ENCODE measurements at regions not wholly inside any gene's neighbourhood (a gene's known extent, or its start where the extent isn't known, plus 50 kb on each side); places are given as distances from the start of the nearest gene placed in this dataset.

DNA sequence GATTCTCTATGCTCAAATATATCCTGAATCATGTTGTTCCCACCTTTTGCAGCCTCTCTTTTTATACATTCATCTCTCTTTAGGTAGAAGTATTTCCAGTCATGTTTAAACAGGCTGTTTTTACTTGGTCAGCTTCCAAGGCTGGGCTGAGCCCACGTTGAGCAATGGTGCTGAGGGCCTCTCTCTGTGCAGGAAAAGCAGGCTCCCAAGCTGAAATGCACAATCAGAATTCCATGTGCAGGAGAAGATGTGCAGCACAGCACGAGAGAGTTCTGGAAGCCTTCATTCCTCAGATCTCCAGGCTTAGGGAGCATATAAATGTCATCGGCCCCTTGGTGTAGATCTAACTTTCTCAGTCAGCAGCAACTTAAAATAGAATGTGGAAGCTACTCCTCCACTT lies 588.5 kb downstream of the TNS3 start:
- DNase-seq = peak; percentile 21 to 25
- intact Hi-C loops (cut with DNase I) = no loop called here
- H3K36me3 ChIP-seq = no peaks in the 10 kb centered on the region
- no peaks in the 10 kb centered on the region for H3K27me3 ChIP-seq
- H3K4me3 ChIP-seq (replicated peaks in 1 of 3) = no peak overlapping the region
- peaks cover 0 to 3% of the 10 kb centered on the region in 2 donors for H3K4me1 ChIP-seq
- H3K9me3 ChIP-seq = no peaks in the 10 kb centered on the region
- 44 to 52% methylated on average over 3 of the region's 3 CpGs for WGBS, 2 donors
- H3K27ac ChIP-seq = no peak overlapping the region
- TF ChIP-seq CTCF (IDR thresholded peaks at IDR 0.05) (no peak), POLR2A (IDR thresholded peaks at IDR 0.05) (no peak)

DNA sequence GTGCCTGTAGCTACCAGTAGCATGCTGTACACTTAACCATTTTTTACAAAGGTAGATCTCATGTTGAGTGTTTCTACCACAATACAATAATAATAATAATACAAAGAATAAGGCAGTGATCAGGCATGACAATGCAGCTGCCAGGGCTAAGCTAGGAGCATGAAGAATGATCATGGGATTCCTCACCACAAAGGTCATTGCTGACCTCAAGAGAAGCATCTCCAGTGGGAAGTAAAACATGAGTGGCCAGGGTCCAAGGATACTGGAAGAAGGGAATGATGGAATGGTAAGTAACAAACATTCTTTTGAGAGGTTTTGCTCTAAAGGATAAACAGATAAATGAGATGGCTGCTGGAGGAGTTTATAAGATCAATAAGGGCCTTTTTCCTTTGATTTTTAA lies 591.1 kb downstream of the TNS3 start:
- H3K27me3 ChIP-seq = no peaks in the 10 kb centered on the region
- intact Hi-C loops (cut with DNase I) = no loop called here
- no peak for DNase-seq
- H3K9me3 ChIP-seq = no peaks in the 10 kb centered on the region
- TF ChIP-seq CTCF (IDR thresholded peaks at IDR 0.05) (no peak), POLR2A (IDR thresholded peaks at IDR 0.05) (no peak)
- no peaks in the 10 kb centered on the region for H3K36me3 ChIP-seq
- peaks cover 0 to 3% of the 10 kb centered on the region in 2 donors for H3K4me1 ChIP-seq
- no peak overlapping the region for H3K27ac ChIP-seq
- no peak overlapping the region for H3K4me3 ChIP-seq (replicated peaks in 1 of 3)

DNA sequence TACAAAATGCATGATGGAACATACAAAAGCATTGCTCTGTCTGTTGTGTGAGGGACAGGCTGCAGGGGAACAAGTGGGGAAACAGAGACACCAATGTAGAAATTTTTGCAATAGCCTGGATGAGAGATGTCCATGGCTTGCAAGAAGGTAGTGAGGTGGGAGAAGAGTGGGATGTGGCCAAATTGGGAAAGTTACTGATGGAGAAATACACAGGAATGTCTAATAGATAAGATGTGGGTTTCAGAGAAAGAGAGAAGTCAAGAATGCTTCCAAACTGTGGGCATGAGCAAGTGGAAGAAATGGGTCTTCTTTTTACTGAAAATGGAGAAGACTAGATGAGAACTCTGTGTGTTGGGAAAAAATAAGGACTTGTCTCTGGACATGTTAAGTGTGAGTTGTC lies 592.7 kb downstream of the TNS3 start:
- peaks cover 0 to 3% of the 10 kb centered on the region in 2 donors for H3K4me1 ChIP-seq
- no peaks in the 10 kb centered on the region for H3K9me3 ChIP-seq
- DNase-seq = no peak
- H3K27me3 ChIP-seq = no peaks in the 10 kb centered on the region
- H3K27ac ChIP-seq = no peak overlapping the region
- intact Hi-C loops (cut with DNase I) = no loop called here
- H3K36me3 ChIP-seq = no peaks in the 10 kb centered on the region
- TF ChIP-seq POLR2A (IDR thresholded peaks at IDR 0.05) = no peak
- no peak for TF ChIP-seq CTCF (IDR thresholded peaks at IDR 0.05)
- no peak overlapping the region for H3K4me3 ChIP-seq (replicated peaks in 1 of 3)

GRCh38 chr7:46982928-46983327 lies 599.0 kb downstream of the TNS3 start:
- Histone ChIP-seq H3K9me3 (no peaks in the 10 kb centered on the region), H3K4me1 (peaks cover 10 to 16% of the 10 kb centered on the region in 2 donors), H3K36me3 (no peaks in the 10 kb centered on the region), H3K27me3 (no peaks in the 10 kb centered on the region), H3K27ac (peak overlapping the region; percentile 50 to 66 (median 60)), H3K4me3 (replicated peaks in 1 of 3) (no peak overlapping the region)
- DNase-seq = peak; percentile 84 to 88
- TF ChIP-seq CTCF (IDR thresholded peaks at IDR 0.05) = no peak
- no peak for TF ChIP-seq POLR2A (IDR thresholded peaks at IDR 0.05)
- 33 to 46% methylated on average over 8 of the region's 8 CpGs for WGBS, 2 donors
- intact Hi-C loops (cut with DNase I) = no loop called here

- Histone ChIP-seq H3K27me3 (no peaks in the 10 kb centered on the region), H3K36me3 (no peaks in the 10 kb centered on the region), H3K9me3 (no peaks in the 10 kb centered on the region), H3K4me3 (replicated peaks in 1 of 3) (no peak overlapping the region), H3K27ac (no peak overlapping the region), H3K4me1 (peaks cover 10 to 16% of the 10 kb centered on the region in 2 donors)
- TF ChIP-seq POLR2A (IDR thresholded peaks at IDR 0.05) (no peak), CTCF (IDR thresholded peaks at IDR 0.05) (no peak)
- intact Hi-C loops (cut with DNase I) = no loop called here
- no peak for DNase-seq
- 91 to 94% methylated on average over 1 of the region's 1 CpG for WGBS, 2 donors
These were observed 602.5 kb downstream of the TNS3 start for GRCh38 chr7:46979439-46979838.

Data from thyroid gland (tissue), 4 donors.